Endothelial cell of hepatic sinusoid (primary cell): ENCODE measurements at regions not wholly inside any gene's neighbourhood (a gene's known extent, or its start where the extent isn't known, plus 50 kb on each side); places are given as distances from the start of the nearest gene placed in this dataset.
"Not testable (repeated sequence)": the region's sequence is repeated elsewhere in the genome, so short reads cannot be mapped to it uniquely, and the experiment has no call there.

Experiments
- in situ Hi-C: cut with HindIII; loops from 2 replicates; pipeline ENCODE4 v1.10.0; 2017; ENCODE audit warnings: low sequenced_read_pairs

GRCh38 chr1:157370698-157371097 is 181.6 kb downstream of the FCRL5 start:
- in situ Hi-C loops: loop anchor here (25.0 kb wide), 1 partner anchor 117 kb away; no protein-coding TSS in a partner anchor

GRCh38 chr1:157369808-157370521 is 182.3 kb downstream of the FCRL5 start:
- in situ Hi-C loops: loop anchor here (25.0 kb wide), 1 partner anchor 117 kb away; no protein-coding TSS in a partner anchor

GRCh38 chr1:157368941-157369340 is 183.4 kb downstream of the FCRL5 start:
- in situ Hi-C loops: loop anchor here (25.0 kb wide), 1 partner anchor 118 kb away; no protein-coding TSS in a partner anchor

GRCh38 chr1:157368363-157368762 is 184.0 kb downstream of the FCRL5 start:
- in situ Hi-C loops: loop anchor here (25.0 kb wide), 1 partner anchor 119 kb away; no protein-coding TSS in a partner anchor

- in situ Hi-C loops: loop anchor here (25.0 kb wide), 1 partner anchor 119 kb away; no protein-coding TSS in a partner anchor
Measured at GRCh38 chr1:157367870-157368269, 184.4 kb downstream of the FCRL5 start.

GRCh38 chr1:157367091-157367739 is 185.1 kb downstream of the FCRL5 start:
- in situ Hi-C loops: loop anchor here (25.0 kb wide), 1 partner anchor 120 kb away; no protein-coding TSS in a partner anchor

GRCh38 chr1:157364612-157365011 is 187.7 kb downstream of the FCRL5 start:
- in situ Hi-C loops: loop anchor here (25.0 kb wide), 1 partner anchor 123 kb away; no protein-coding TSS in a partner anchor

GRCh38 chr1:157363660-157364140 is 188.6 kb downstream of the FCRL5 start:
- in situ Hi-C loops: loop anchor here (25.0 kb wide), 1 partner anchor 124 kb away; no protein-coding TSS in a partner anchor

GRCh38 chr1:157360023-157360390 is 192.3 kb downstream of the FCRL5 start:
- in situ Hi-C loops: loop anchor here (25.0 kb wide), 1 partner anchor 127 kb away; no protein-coding TSS in a partner anchor

- in situ Hi-C loops: loop anchor here (5.0 to 25.0 kb wide), 2 partner anchors 72 to 128 kb away; no protein-coding TSS in a partner anchor
Measured at GRCh38 chr1:157359314-157360022, 192.8 kb downstream of the FCRL5 start.

GRCh38 chr1:157357111-157357510 is 195.2 kb downstream of the FCRL5 start:
- in situ Hi-C loops: loop anchor here (5.0 to 25.0 kb wide), 2 partner anchors 70 to 130 kb away; no protein-coding TSS in a partner anchor

GRCh38 chr1:157356601-157357000 is 195.7 kb downstream of the FCRL5 start:
- in situ Hi-C loops: loop anchor here (5.0 to 25.0 kb wide), 2 partner anchors 69 to 131 kb away; no protein-coding TSS in a partner anchor

GRCh38 chr1:157353546-157353945 is 198.8 kb downstream of the FCRL5 start:
- in situ Hi-C loops: loop anchor here (25.0 kb wide), 1 partner anchor 134 kb away; no protein-coding TSS in a partner anchor

GRCh38 chr1:157352817-157353408 is 199.4 kb downstream of the FCRL5 start:
- in situ Hi-C loops: loop anchor here (25.0 kb wide), 1 partner anchor 134 kb away; no protein-coding TSS in a partner anchor

GRCh38 chr1:157352216-157352615 is 200.1 kb downstream of the FCRL5 start:
- in situ Hi-C loops: loop anchor here (25.0 kb wide), 1 partner anchor 135 kb away; no protein-coding TSS in a partner anchor

GRCh38 chr1:157351800-157352199 is 200.5 kb downstream of the FCRL5 start:
- in situ Hi-C loops: loop anchor here (25.0 kb wide), 1 partner anchor 136 kb away; no protein-coding TSS in a partner anchor

- in situ Hi-C loops: no loop called here
Measured at GRCh38 chr1:157348538-157349480, 203.5 kb downstream of the FCRL5 start.

- in situ Hi-C loops: no loop called here
Measured at GRCh38 chr1:157347506-157347905, 204.8 kb downstream of the FCRL5 start.

- in situ Hi-C loops: not testable (repeated sequence)
Measured at GRCh38 chr1:157337785-157338184, 199.6 kb upstream of the ETV3 start.
